OCI-LY7 (cell line): ENCODE measurements at regions not wholly inside any gene's neighbourhood (a gene's known extent, or its start where the extent isn't known, plus 50 kb on each side); places are given as distances from the start of the nearest gene placed in this dataset.

Source experiments
- CTCF ChIP-seq: fragments of 200-600 bp; sonication (generic); conservative IDR thresholded peaks from 2 replicates; pipeline ENCODE4 v1.5.1; 2014; ENCODE audit warnings: mild to moderate bottlenecking, antibody characterized with exemption, low read length, moderate library complexity, mixed read lengths
- EZH2phosphoT487 ChIP-seq: fragments of 200-600 bp; sonication (generic); IDR thresholded peaks from 2 replicates; pipeline ENCODE4 v1.6.1; 2018; ENCODE audit warnings: low read depth, borderline replicate concordance, mild to moderate bottlenecking, mixed run types, antibody characterized with exemption, low read length, moderate library complexity, mixed read lengths

GRCh38 chr6:27755768-27756167, 156.4 kb downstream of the OR2B2 start:
- no peak for TF ChIP-seq CTCF
- no peak for TF ChIP-seq EZH2phosphoT487
